Activated naive CD8-positive, alpha-beta T cell treated with anti-CD3 and anti-CD28 coated beads, Interleukin-2, amount 10 ng/mL, durations not matched to agents 7 days and 5 days (primary cell): ENCODE measurements at regions not wholly inside any gene's neighbourhood (a gene's known extent, or its start where the extent isn't known, plus 50 kb on each side); places are given as distances from the start of the nearest gene placed in this dataset.
"Not testable (repeated sequence)": the region's sequence is repeated elsewhere in the genome, so short reads cannot be mapped to it uniquely, and the experiment has no call there.

Experiments
- ATAC-seq: fragments of 150-1000 bp; cut with Tn5 transposase; one replicate; pipeline ENCODE4 v1.10.0; 2021; ENCODE audit warnings: low read depth, moderate library complexity
- POLR2A ChIA-PET: fragments of 350-600 bp; sonication (Branson Sonifier 250); formaldehyde crosslinking; loops from one replicate; lab custom pipeline; 2021; ENCODE audit warnings: antibody characterized with exemption; lab: Charles Lee
- DNase-seq: peaks from one replicate; pipeline ENCODE4 v3.0.0; 2021
- H3K27ac Mint-ChIP-seq: one replicate; pipeline ENCODE4 v1.8.0; 2022; ENCODE audit warnings: mild to moderate bottlenecking, mixed read lengths
- H3K27me3 Mint-ChIP-seq: one replicate; pipeline ENCODE4 v1.8.0; 2022; ENCODE audit warnings: mild to moderate bottlenecking, moderate library complexity, mixed read lengths
- H3K36me3 Mint-ChIP-seq: one replicate; pipeline ENCODE4 v1.8.0; 2021; ENCODE audit warnings: mild to moderate bottlenecking, mixed read lengths
- H3K4me1 Mint-ChIP-seq: one replicate; pipeline ENCODE4 v1.8.0; 2021; ENCODE audit warnings: mixed read lengths
- H3K4me3 Mint-ChIP-seq: one replicate; pipeline ENCODE4 v1.8.0; 2022; ENCODE audit warnings: mild to moderate bottlenecking, moderate library complexity, mixed read lengths
- H3K9me3 Mint-ChIP-seq: one replicate; pipeline ENCODE4 v1.8.0; 2021; ENCODE audit warnings: mixed read lengths

DNA sequence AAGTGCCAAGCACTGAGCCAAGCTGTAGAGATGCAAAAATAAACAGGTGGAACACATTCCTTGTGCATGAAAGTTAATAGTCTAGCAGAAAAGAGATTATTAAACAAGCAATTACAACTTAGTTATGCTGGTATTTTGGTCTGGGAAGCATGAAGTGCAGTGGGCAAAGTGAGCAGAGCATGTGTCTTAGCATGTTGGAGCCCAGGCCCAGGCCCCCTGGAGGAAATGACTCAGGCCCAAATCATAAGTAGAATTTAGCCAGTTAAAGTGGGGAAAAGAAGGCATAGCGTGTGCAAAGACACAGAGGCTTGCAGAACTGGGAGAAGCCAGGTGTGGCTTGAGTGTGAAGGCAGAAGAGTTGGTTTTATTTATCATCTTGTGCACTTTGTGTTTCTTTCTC, 163.8 kb upstream of the ATP11B start:
- no peak overlapping the region for H3K27ac Mint-ChIP-seq
- POLR2A ChIA-PET: no interaction called here
- H3K4me1 Mint-ChIP-seq: peaks cover 3% of the 10 kb centered on the region
- ATAC-seq: no peak
- no peaks in the 10 kb centered on the region for H3K9me3 Mint-ChIP-seq
- H3K36me3 Mint-ChIP-seq: no peaks in the 10 kb centered on the region
- peaks cover 9% of the 10 kb centered on the region for H3K27me3 Mint-ChIP-seq
- no peak for DNase-seq
- H3K4me3 Mint-ChIP-seq: no peak overlapping the region

DNA sequence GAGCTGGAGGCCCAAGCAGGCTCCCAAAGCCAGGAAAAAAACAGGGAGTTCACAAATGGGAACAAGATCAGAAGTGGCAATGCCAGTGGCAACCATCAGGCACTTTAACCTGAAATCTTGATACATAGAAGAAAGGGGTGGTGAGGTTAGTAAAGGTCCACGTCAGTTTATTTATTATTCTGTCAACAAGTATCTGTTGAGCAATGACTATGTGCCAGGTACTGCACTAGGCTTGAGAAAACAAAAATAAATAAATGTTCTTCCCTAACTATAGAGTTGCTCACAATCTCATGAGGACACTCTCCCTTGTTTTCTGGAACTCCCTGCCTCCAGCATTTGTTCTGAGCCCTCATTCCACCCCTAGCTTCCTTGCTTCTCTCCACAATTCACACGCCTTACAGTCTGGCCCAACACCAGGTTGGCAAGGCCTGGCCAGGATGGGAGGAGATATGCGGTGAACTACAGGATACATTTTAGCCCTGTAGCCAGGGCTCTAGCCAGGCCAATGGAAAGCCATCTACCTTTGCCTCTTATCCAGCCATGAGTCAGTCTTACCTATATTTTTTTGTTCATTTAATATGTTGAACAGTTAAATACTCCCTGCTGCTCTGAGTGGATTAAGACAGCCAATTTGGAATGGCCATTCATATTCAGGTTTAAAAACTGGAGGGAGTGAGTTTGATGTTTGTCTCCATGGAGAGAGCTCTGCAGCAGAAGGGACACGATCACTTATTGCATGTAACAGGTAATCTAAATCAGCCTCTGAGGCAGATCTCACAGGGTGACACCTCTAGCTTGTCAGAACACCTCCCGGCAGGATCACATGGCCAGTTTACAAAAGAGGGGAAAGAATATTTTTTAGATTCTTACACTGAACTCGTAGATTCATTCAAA, 161.9 kb upstream of the ATP11B start:
- no peak for ATAC-seq
- peaks cover 11% of the 10 kb centered on the region for H3K27me3 Mint-ChIP-seq
- no peak overlapping the region for H3K27ac Mint-ChIP-seq
- POLR2A ChIA-PET: no interaction called here
- H3K36me3 Mint-ChIP-seq: no peaks in the 10 kb centered on the region
- no peaks in the 10 kb centered on the region for H3K9me3 Mint-ChIP-seq
- no peak for DNase-seq
- peaks cover 1% of the 10 kb centered on the region for H3K4me1 Mint-ChIP-seq
- H3K4me3 Mint-ChIP-seq: no peak overlapping the region

GRCh38 chr3:182632077-182632393, 161.3 kb upstream of the ATP11B start:
- POLR2A ChIA-PET: no interaction called here
- Mint-ChIP-seq H3K4me1 (no peaks in the 10 kb centered on the region), H3K9me3 (no peaks in the 10 kb centered on the region), H3K4me3 (no peak overlapping the region), H3K36me3 (no peaks in the 10 kb centered on the region), H3K27me3 (peaks cover 8% of the 10 kb centered on the region), H3K27ac (no peak overlapping the region)
- no peak for DNase-seq
- ATAC-seq: no peak

GRCh38 chr3:182633186-182633585, 160.1 kb upstream of the ATP11B start:
- no peaks in the 10 kb centered on the region for H3K36me3 Mint-ChIP-seq
- POLR2A ChIA-PET: no interaction called here

GRCh38 chr3:182636646-182637045, 156.7 kb upstream of the ATP11B start:
- Mint-ChIP-seq H3K27me3 (peaks cover 6% of the 10 kb centered on the region), H3K36me3 (no peaks in the 10 kb centered on the region), H3K9me3 (no peaks in the 10 kb centered on the region), H3K4me3 (no peak overlapping the region), H3K27ac (no peak overlapping the region), H3K4me1 (no peaks in the 10 kb centered on the region)
- DNase-seq: no peak
- ATAC-seq: no peak
- POLR2A ChIA-PET: no interaction called here

More at GRCh38 chr3:182633186-182633585, 160.1 kb upstream of the ATP11B start:
- Mint-ChIP-seq H3K4me3 (no peak overlapping the region), H3K27me3 (peaks cover 7% of the 10 kb centered on the region), H3K9me3 (no peaks in the 10 kb centered on the region), H3K27ac (no peak overlapping the region), H3K4me1 (no peaks in the 10 kb centered on the region)
- ATAC-seq: no peak
- no peak for DNase-seq

DNA sequence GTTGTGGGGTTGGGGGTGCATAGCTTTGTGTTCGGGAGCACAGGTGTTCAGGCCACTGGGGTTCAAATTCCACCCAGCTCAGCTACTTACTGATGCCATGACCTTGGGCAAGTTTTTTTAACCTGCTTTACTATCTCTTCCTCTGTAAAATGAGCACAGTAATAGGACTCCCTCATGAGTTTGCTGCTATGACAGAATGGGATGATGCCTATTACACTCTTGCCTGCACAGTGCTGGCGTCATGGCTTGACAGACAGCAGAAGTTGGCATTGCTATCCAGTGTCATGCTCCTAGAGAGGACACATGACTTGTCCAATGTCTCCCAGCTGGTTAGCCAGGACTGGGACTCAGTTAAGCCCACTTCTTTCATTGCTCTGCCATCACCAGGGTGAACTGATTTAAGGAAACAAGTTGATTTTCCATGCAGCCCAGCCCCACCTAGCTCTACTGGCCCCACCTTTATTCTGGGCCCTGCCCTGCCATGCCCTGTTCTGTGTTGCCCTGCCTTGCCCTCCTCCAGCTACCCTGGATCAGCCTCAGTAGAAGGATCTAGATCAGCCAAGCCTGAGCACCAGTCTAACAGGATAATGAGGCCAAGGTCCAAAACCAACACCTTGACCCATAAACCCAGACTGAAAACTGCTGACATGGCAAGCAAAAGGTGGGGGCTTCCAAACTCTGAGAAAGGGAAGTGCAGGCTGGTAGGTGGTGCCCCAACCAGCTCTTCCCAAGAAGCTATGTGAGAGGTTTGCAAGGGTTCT, 155.8 kb upstream of the ATP11B start:
- H3K4me3 Mint-ChIP-seq: no peak overlapping the region
- H3K27me3 Mint-ChIP-seq: peaks cover 6% of the 10 kb centered on the region
- POLR2A ChIA-PET: no interaction called here

GRCh38 chr3:182644013-182644412, 149.3 kb upstream of the ATP11B start:
- H3K9me3 Mint-ChIP-seq: no peaks in the 10 kb centered on the region
- DNase-seq (no peak), ATAC-seq (no peak)
- POLR2A ChIA-PET: no interaction called here
- H3K27ac Mint-ChIP-seq: no peak overlapping the region
- H3K36me3 Mint-ChIP-seq: no peaks in the 10 kb centered on the region
- H3K27me3 Mint-ChIP-seq: peaks cover 8% of the 10 kb centered on the region
- no peak overlapping the region for H3K4me3 Mint-ChIP-seq
- no peaks in the 10 kb centered on the region for H3K4me1 Mint-ChIP-seq

More for the DNA sequence above, 155.8 kb upstream of the ATP11B start:
- H3K4me1 Mint-ChIP-seq: no peaks in the 10 kb centered on the region
- no peak for DNase-seq
- no peaks in the 10 kb centered on the region for H3K9me3 Mint-ChIP-seq
- no peaks in the 10 kb centered on the region for H3K36me3 Mint-ChIP-seq
- H3K27ac Mint-ChIP-seq: no peak overlapping the region
- no peak for ATAC-seq

- H3K27me3 Mint-ChIP-seq: peaks cover 8% of the 10 kb centered on the region
- H3K9me3 Mint-ChIP-seq: no peaks in the 10 kb centered on the region
- no peaks in the 10 kb centered on the region for H3K36me3 Mint-ChIP-seq
- no peak overlapping the region for H3K4me3 Mint-ChIP-seq
- DNase-seq (no peak), ATAC-seq (no peak)
- no peak overlapping the region for H3K27ac Mint-ChIP-seq
- no peaks in the 10 kb centered on the region for H3K4me1 Mint-ChIP-seq
- POLR2A ChIA-PET: no interaction called here
Measured at GRCh38 chr3:182644790-182645433, 148.4 kb upstream of the ATP11B start.

- no peak for ATAC-seq
Measured at GRCh38 chr3:182650568-182651128, 142.7 kb upstream of the ATP11B start.

DNA sequence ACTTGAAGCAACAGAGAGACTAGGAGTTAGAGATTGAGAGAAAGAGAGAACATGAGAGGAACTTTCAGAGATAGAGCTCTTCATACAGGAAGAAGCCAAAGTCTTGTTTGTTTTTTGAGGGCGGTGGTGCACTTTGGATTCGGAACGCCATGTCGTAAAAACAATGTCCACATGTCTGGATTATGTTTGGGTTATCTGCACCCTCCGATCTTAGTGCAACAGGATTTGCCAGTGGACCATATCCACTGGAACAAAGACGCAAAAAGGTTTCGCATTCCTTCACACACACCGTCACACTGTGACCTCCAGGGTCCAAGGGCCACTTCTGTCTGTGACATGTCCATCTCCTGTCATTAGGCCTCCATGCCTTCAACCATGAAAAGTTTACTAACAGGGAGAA, 141.8 kb upstream of the ATP11B start:
- H3K9me3 Mint-ChIP-seq: no peaks in the 10 kb centered on the region
- POLR2A ChIA-PET: no interaction called here
- no peaks in the 10 kb centered on the region for H3K4me1 Mint-ChIP-seq
- H3K4me3 Mint-ChIP-seq: no peak overlapping the region
- H3K27me3 Mint-ChIP-seq: no peaks in the 10 kb centered on the region
- DNase-seq (no peak), ATAC-seq (no peak)
- H3K36me3 Mint-ChIP-seq: no peaks in the 10 kb centered on the region
- no peak overlapping the region for H3K27ac Mint-ChIP-seq

More at GRCh38 chr3:182650568-182651128, 142.7 kb upstream of the ATP11B start:
- Mint-ChIP-seq H3K27ac (no peak overlapping the region), H3K4me1 (no peaks in the 10 kb centered on the region), H3K27me3 (no peaks in the 10 kb centered on the region), H3K9me3 (no peaks in the 10 kb centered on the region), H3K4me3 (no peak overlapping the region), H3K36me3 (no peaks in the 10 kb centered on the region)
- POLR2A ChIA-PET: no interaction called here
- DNase-seq: no peak

DNA sequence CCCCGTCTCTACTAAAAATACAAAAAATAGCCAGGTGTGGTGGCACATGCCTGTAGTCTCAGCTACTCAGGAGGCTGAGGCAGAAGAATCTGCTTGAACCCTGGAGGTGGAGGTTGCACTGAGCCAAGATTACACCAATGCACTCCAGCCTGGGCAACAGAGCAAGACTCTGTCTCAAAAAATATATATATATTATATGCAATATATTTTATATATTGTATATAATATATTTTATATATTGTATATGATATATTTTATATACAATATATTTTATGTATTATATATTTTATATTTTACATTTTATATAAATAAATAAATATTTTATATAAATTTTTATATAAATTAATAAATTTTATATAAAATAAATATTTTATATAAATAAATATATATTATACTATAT, 140.2 kb upstream of the ATP11B start:
- H3K36me3 Mint-ChIP-seq, H3K4me3 Mint-ChIP-seq, DNase-seq, H3K9me3 Mint-ChIP-seq, ATAC-seq, H3K27ac Mint-ChIP-seq, POLR2A ChIA-PET, H3K27me3 Mint-ChIP-seq, H3K4me1 Mint-ChIP-seq: not testable (repeated sequence)

GRCh38 chr3:182668541-182668940, 124.8 kb upstream of the ATP11B start:
- POLR2A ChIA-PET: no interaction called here
- Mint-ChIP-seq H3K4me1 (no peaks in the 10 kb centered on the region), H3K9me3 (no peaks in the 10 kb centered on the region), H3K36me3 (no peaks in the 10 kb centered on the region), H3K27ac (no peak overlapping the region), H3K4me3 (no peak overlapping the region), H3K27me3 (peaks cover 27% of the 10 kb centered on the region)
- ATAC-seq (no peak), DNase-seq (no peak)

- DNase-seq (no peak), ATAC-seq (no peak)
- POLR2A ChIA-PET: no interaction called here
- Mint-ChIP-seq H3K27ac (no peak overlapping the region), H3K4me3 (no peak overlapping the region), H3K27me3 (peaks cover 30% of the 10 kb centered on the region), H3K36me3 (no peaks in the 10 kb centered on the region), H3K4me1 (no peaks in the 10 kb centered on the region), H3K9me3 (no peaks in the 10 kb centered on the region)
Measured at GRCh38 chr3:182668974-182669373, 124.3 kb upstream of the ATP11B start.
